Endothelial cell of umbilical vein (primary cell): ENCODE measurements at regions not wholly inside any gene's neighbourhood (a gene's known extent, or its start where the extent isn't known, plus 50 kb on each side); places are given as distances from the start of the nearest gene placed in this dataset.

ENCODE experiments used
- BruUV-seq: library from RNA; stranded (reverse); fragments of 400-500 nt; replicated peaks from 2 replicates; lab custom pipeline; 2021; lab: Mats Ljungman, UMichigan
- CTCF ChIA-PET: fragments of 300-600, 350-600 bp; sonication (Branson Sonifier 250); formaldehyde crosslinking; loops from one replicate; lab custom pipeline; 2021; ENCODE audit warnings: antibody characterized with exemption, inconsistent platforms; lab: Charles Lee
- POLR2A ChIA-PET: fragments of 300-600, 350-600 bp; sonication (Branson Sonifier 250); formaldehyde crosslinking; loops from one replicate; lab custom pipeline; 2021; ENCODE audit warnings: antibody characterized with exemption, inconsistent platforms; lab: Charles Lee
- DNase-seq: peaks from one replicate; pipeline ENCODE4 v3.0.0-alpha.2; 2011; ENCODE audit warnings: low read depth, low spot score
- FAIRE-seq: peaks from 2 replicates; lab custom pipeline; 2011; peaks lifted over from hg19 to GRCh38; lab: Jason Lieb, UNC
- H2AFZ ChIP-seq: 2 replicates; pipeline ENCODE4 v1.6.0; 2012; ENCODE audit warnings: low read depth, low read length, control low read depth, inconsistent platforms
- H3K27ac ChIP-seq: 2 replicates; pipeline ENCODE4 v1.5.1; 2011; ENCODE audit warnings: low read depth, mild to moderate bottlenecking, control low read depth, low read length, moderate library complexity; ENCODE audit not compliant: insufficient read depth
- H3K27me3 ChIP-seq, 2 experiments: 2 replicates each; pipeline versions ENCODE4 v1.6.0 to v1.6.1; 2011; ENCODE audit warnings: low read length in 2 of 2, mixed read lengths in 1 of 2; ENCODE audit not compliant: control insufficient read depth in 2 of 2, insufficient read depth in 2 of 2
- H3K36me3 ChIP-seq, 2 experiments: 2 replicates in 1 of 2; 3 replicates in 1 of 2; pipeline ENCODE4 v1.5.1; 2011; ENCODE audit warnings: low read length in 2 of 2, mild to moderate bottlenecking in 1 of 2, moderate library complexity in 1 of 2; ENCODE audit not compliant: control insufficient read depth in 2 of 2, insufficient read depth in 2 of 2; ENCODE audit errors: extremely low read depth in 1 of 2
- H3K4me1 ChIP-seq: 3 replicates; pipeline ENCODE4 v1.5.1; 2011; ENCODE audit warnings: mild to moderate bottlenecking, low read length; ENCODE audit not compliant: control insufficient read depth, insufficient read depth; ENCODE audit errors: extremely low read depth
- H3K4me2 ChIP-seq: 2 replicates; pipeline ENCODE4 v1.6.1; 2011; ENCODE audit warnings: low read length, control low read depth, mixed read lengths; ENCODE audit not compliant: insufficient read depth
- H3K4me3 ChIP-seq, 3 experiments: fragments of 200-600 bp in 1 of 3; sonication (generic), shearing (Covaris generic) in 1 of 3; replicated peaks in 1 of 3; 2 replicates each; pipeline ENCODE4 v1.5.1; 2011 to 2016; ENCODE audit warnings: control low read depth in 3 of 3, low read length in 3 of 3, mild to moderate bottlenecking in 2 of 3, inconsistent platforms in 1 of 3, low read depth in 1 of 3, moderate library complexity in 1 of 3; ENCODE audit not compliant: insufficient read depth in 1 of 3
- H3K79me2 ChIP-seq: 2 replicates; pipeline ENCODE4 v1.6.0; 2012; ENCODE audit warnings: low read length, inconsistent platforms; ENCODE audit not compliant: control insufficient read depth, insufficient read depth
- H3K9ac ChIP-seq: replicated peaks from 2 replicates; pipeline ENCODE3; 2011; ENCODE audit warnings: low read length, control low read depth; ENCODE audit not compliant: insufficient read depth; ENCODE audit errors: extremely low read depth
- H3K9me1 ChIP-seq: replicated peaks from 3 replicates; pipeline ENCODE4 v1.6.0; 2011; ENCODE audit warnings: mild to moderate bottlenecking, low read length; ENCODE audit not compliant: control insufficient read depth, insufficient read depth; ENCODE audit errors: extremely low read depth
- H3K9me3 ChIP-seq: replicated peaks from 2 replicates; pipeline ENCODE4 v1.5.1; 2012; ENCODE audit warnings: low read length, inconsistent platforms; ENCODE audit not compliant: control insufficient read depth, insufficient read depth
- H4K20me1 ChIP-seq: replicated peaks from 2 replicates; pipeline ENCODE3; 2011; ENCODE audit warnings: mild to moderate bottlenecking, low read length; ENCODE audit not compliant: control insufficient read depth, insufficient read depth; ENCODE audit errors: extremely low read depth
- CTCF ChIP-seq, 2 donors: IDR thresholded peaks; 1 replicate in 1 of 2; 2 replicates in 1 of 2; pipeline ENCODE4 v1.5.1; 2011; ENCODE audit warnings: low read length in 2 of 2, mild to moderate bottlenecking in 2 of 2, moderate library complexity in 2 of 2, control low read depth in 1 of 2, inconsistent platforms in 1 of 2, low read depth in 1 of 2; ENCODE audit not compliant: insufficient read depth in 1 of 2; ENCODE audit errors: extremely low read depth in 1 of 2
- EZH2 ChIP-seq: IDR thresholded peaks from 2 replicates; pipeline ENCODE4 v1.6.1; 2012; ENCODE audit warnings: borderline replicate concordance, low read depth, mild to moderate bottlenecking, moderate library complexity, low read length, inconsistent platforms; ENCODE audit not compliant: severe bottlenecking
- FOS ChIP-seq: IDR thresholded peaks from 2 replicates; pipeline ENCODE4 v1.6.1; 2011; ENCODE audit warnings: mild to moderate bottlenecking, low read length, moderate library complexity, borderline replicate concordance; ENCODE audit not compliant: insufficient read depth
- GATA2 ChIP-seq: IDR thresholded peaks from 2 replicates; pipeline ENCODE4 v1.7.0; 2011; ENCODE audit warnings: low read depth, mild to moderate bottlenecking, moderate library complexity, mixed read lengths, low read length; ENCODE audit not compliant: insufficient read length, insufficient read depth
- JUN ChIP-seq: IDR thresholded peaks from 2 replicates; pipeline ENCODE4 v1.6.1; 2011; ENCODE audit warnings: borderline replicate concordance, low read depth; ENCODE audit not compliant: insufficient read length, insufficient read depth
- MAX ChIP-seq: IDR thresholded peaks from 2 replicates; pipeline ENCODE4 v1.6.1; 2011; ENCODE audit not compliant: insufficient read depth, insufficient read length
- MYC ChIP-seq: IDR thresholded peaks from one replicate; pipeline ENCODE4 v1.6.1; 2011; ENCODE audit warnings: mild to moderate bottlenecking, low read depth, low read length
- POLR2A ChIP-seq: IDR thresholded peaks from 2 replicates; pipeline ENCODE4 v1.6.1; 2012; ENCODE audit warnings: low read depth, mild to moderate bottlenecking, control low read depth, low read length
- POLR2AphosphoS5 ChIP-seq: IDR thresholded peaks from 2 replicates; pipeline ENCODE4 v1.6.1; 2012; ENCODE audit warnings: low read depth, mild to moderate bottlenecking, control low read depth, low read length, moderate library complexity; ENCODE audit not compliant: insufficient read depth
- dilution Hi-C: fragments of 300-500 bp; cut with MboI; formaldehyde crosslinking; loops from one replicate; pipeline ENCODE4 v1.15.0; 2019; ENCODE audit warnings: low sequenced_read_pairs; ENCODE audit not compliant: extremely low pct_ligation_motif_present
- intact Hi-C: fragments of 100-400 bp; cut with micrococcal nuclease; formaldehyde crosslinking; loops from one replicate; pipeline ENCODE4 v1.10.0; 2022

GRCh38 chr6:163773646-163774045, 359.1 kb downstream of the QKI start:
- no peak for TF ChIP-seq POLR2AphosphoS5
- TF ChIP-seq POLR2A = no peak
- TF ChIP-seq GATA2 = no peak
- no peak for TF ChIP-seq MAX
- no peak for TF ChIP-seq MYC
- TF ChIP-seq FOS = no peak
- no peak for TF ChIP-seq CTCF (IDR thresholded peaks at IDR 0.05; ENCODE audit: extremely low read depth in 1 of 2, insufficient read depth in 1 of 2, low read depth in 1 of 2, low read length in 2 of 2)
- TF ChIP-seq EZH2 = no peak
- TF ChIP-seq JUN = no peak
- dilution Hi-C loops = no loop called here
- Histone ChIP-seq H2AFZ (no peak overlapping the region), H4K20me1 (no peaks in the 10 kb centered on the region), H3K27me3 (no peaks in the 10 kb centered on the region), H3K9me3 (no peaks in the 10 kb centered on the region), H3K79me2 (no peaks in the 10 kb centered on the region), H3K36me3 (no peaks in the 10 kb centered on the region), H3K4me1 (no peaks in the 10 kb centered on the region), H3K27ac (no peak overlapping the region), H3K9me1 (no peaks in the 10 kb centered on the region), H3K4me3 (no peak overlapping the region), H3K9ac (no peak overlapping the region), H3K4me2 (no peak overlapping the region)
- POLR2A ChIA-PET = no interaction called here
- DNase-seq (no peak), FAIRE-seq (no peak)
- intact Hi-C loops = no loop called here
- no TSS peak for BruUV-seq
- CTCF ChIA-PET = no interaction called here
